HG03378 (cell line): ENCODE measurements at regions not wholly inside any gene's neighbourhood (a gene's known extent, or its start where the extent isn't known, plus 50 kb on each side); places are given as distances from the start of the nearest gene placed in this dataset.

Experiments used
- ATAC-seq: cut with Tn5 transposase; IDR thresholded peaks from one replicate; pipeline ENCODE4 v1.9.1; 2021; ENCODE audit warnings: mild to moderate bottlenecking, moderate library complexity; ENCODE audit not compliant: unreplicated experiment

DNA sequence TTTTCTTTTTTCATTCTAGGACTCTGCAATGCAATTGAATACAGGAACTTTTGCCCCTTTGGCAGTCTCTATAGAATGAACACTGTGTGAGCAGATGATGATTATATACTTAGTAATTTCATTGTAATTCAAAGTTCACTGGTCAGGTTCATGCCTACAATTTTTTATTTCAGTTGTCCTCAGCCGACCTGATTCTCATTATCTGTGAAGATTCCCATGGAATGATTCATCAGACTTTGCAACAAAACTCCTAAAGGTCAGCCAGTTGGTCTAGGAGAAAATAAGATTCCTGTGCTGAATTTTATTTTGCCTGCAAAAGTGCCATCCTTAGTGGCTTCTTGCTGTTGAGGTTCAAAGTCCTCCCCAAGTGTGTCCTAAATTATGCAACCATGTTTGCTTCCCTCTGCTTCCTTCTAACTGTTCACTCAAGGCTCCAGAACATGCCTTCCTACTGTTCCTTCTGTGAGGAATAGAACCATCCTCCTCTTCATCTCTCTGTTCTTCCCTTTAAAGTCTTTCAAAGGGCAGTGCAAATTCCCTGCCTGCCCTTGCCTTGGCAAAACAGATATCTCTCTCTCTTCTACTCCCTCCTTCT lies 194.2 kb upstream of the CNR1 start:
- no peak for ATAC-seq

GRCh38 chr6:88359530-88360202 lies 193.5 kb upstream of the CNR1 start:
- no peak for ATAC-seq

DNA sequence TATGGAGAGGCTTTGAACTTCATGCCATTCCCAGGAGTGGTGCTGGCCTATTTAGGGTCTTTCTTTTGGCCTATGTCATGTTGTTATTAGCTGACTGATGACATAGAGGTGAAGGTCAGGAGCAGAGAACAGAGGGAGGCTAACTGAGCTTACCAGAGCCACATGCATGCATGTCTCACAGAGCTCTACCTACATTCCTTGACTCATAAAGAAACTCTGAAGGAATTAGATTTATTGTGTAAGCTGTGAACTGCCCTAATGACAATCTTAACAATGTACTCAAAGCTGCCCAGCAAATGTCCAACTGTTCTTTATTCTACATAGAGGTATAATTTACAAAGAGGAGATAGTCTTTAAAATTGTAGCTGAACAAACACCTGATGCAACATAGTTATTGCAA lies 192.7 kb upstream of the CNR1 start:
- no peak for ATAC-seq

- ATAC-seq, result no peak
Measured at GRCh38 chr6:88349511-88349910, 183.4 kb upstream of the CNR1 start.

- ATAC-seq, result no peak
Measured at GRCh38 chr6:88342336-88342735, 176.2 kb upstream of the CNR1 start.

DNA sequence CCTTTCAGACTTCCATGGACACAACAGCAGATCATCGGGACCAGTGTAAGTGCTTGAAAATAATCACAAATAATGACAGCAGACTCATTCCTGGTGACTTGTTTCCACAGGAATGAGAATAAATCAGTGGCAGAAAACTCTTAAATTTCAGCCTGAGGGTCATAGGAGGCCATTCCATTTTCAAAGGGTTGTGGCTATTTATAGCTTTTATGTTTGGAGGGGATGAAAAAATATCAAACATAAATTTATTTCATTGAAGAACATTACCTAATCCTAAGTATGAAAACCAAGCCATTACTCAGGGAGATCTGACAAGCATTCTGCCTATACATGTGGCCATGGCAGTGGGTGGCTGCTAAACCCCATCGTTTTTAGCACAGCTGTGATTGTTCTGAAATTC lies 173.6 kb upstream of the CNR1 start:
- no peak for ATAC-seq

- no peak for ATAC-seq
Measured at GRCh38 chr6:88321306-88321705, 155.2 kb upstream of the CNR1 start.

DNA sequence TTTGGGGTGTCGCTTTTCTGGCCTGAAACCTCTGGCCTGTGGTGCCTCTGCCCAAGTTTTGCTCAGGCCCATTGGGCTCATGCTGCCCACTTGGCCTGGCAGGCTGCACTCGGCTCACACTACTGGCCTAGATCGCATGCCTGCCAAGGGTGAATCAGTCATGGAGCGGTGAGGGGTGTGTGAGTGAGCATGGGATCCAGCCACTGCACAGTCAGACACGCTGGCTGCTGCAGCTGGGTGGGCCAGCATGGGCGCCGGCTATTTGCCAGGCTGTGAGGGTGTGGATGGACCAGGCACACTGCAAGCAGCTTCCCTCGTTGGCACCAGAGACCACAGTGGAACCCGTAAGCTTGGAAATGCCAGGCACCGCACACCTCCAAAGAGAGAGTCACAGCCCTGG lies 145.4 kb upstream of the CNR1 start:
- no peak for ATAC-seq

- no peak for ATAC-seq
Measured at GRCh38 chr6:88304520-88304919, 138.4 kb upstream of the CNR1 start.

GRCh38 chr6:88302769-88303225 lies 136.7 kb upstream of the CNR1 start:
- no peak for ATAC-seq

DNA sequence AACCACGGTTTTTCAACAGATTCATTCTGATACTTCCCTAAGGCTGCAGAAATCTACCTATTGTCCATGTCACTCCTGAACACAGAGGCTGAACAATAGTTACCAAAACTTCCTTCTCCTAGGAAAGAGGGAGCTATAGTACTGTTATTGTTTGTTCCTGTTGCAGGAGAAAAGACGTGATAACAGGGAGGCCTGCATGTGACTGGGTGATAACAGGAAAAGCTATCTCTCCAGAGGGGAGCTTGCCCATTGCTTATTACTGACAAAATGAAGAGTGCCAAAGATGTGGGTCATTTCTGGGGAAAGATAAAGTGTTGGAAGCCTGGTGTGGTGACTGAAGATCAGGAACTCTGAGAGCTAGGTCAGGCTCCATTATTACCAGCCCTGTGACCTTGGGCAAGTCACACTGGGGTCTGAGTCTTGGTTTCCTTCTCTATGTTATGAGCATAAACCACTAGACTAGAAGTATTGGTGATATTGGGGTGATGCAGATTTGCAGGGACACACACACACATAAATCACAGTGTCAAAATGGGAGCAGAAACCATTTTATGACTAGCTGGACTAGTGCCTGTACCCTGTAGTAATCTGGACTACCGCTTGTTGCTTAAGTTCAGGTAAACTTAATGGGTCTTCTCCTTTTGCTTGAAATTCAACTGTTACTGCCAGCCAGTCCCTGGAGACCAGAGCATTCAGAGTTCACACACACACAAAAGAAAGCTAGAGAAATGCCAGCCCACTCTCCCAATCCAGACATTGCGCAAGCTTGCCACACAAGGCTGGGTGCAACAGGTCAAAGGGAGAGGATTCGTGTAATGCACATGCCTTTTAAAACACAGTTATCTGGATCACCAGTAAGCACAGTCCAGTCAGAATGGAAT lies 136.0 kb upstream of the CNR1 start:
- ATAC-seq, result no peak

- no peak for ATAC-seq
Measured at GRCh38 chr6:88301256-88301655, 135.1 kb upstream of the CNR1 start.

GRCh38 chr6:88298066-88298845 lies 132.1 kb upstream of the CNR1 start:
- no peak for ATAC-seq

- no peak for ATAC-seq
Measured at GRCh38 chr6:88296694-88297093, 130.5 kb upstream of the CNR1 start.

- no peak for ATAC-seq
Measured at GRCh38 chr6:88295663-88296062, 129.5 kb upstream of the CNR1 start.

DNA sequence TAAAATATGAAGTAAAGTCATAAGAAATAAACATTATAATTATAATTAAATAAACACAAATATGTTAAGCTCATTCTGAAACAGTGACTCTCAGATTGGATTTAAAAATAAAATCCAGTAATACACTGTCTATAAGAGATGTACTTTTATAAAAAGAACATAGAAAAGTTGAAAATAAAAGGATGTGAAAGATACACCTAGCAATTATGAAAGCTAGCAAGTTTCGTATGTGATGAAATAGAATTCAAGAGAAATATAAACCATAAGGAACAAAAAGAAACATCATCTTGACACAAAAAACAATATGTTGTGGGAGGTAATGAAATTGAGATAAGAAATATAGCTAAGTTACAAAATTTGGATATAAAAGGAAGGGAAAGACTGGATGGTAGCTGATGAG lies 128.6 kb upstream of the CNR1 start:
- ATAC-seq, result no peak

DNA sequence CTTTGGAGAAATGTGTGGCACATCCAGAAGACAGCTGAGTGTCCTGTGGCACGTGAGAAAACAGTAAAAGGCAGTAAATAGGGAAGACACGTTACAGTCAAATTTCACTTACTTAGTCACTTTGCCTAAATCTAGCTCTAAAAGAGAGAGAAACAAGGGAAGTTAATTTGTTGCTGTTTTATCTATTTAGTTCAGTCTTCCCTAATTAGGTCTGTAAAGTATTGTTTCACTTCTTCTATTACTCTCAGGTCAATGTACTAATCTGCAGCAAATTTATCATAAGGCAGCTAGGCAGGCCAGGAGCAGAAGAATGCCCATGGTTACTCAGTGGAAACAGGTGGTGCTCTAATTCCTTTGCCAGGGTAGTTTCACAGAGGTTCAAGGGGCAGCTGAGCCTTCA lies 124.3 kb upstream of the CNR1 start:
- ATAC-seq, result no peak

DNA sequence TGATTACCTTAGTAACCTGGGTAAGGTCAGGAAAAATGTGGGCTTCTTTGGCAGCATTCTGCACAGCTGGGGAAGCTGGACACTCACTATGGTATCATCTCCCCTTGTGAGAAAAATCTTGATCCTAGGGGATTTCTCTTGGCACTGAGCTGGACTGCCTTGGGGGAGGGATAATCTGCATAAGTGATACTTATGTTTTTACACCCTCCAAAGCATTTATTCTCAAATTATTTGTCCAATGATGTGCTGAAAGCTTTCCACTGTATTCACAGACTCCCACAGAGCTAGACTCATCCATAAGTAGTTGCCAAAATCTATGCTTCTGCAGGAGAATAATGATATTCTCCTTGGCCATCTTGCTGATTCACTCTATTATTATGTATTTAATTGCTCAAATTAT lies 121.5 kb upstream of the CNR1 start:
- ATAC-seq, result no peak

DNA sequence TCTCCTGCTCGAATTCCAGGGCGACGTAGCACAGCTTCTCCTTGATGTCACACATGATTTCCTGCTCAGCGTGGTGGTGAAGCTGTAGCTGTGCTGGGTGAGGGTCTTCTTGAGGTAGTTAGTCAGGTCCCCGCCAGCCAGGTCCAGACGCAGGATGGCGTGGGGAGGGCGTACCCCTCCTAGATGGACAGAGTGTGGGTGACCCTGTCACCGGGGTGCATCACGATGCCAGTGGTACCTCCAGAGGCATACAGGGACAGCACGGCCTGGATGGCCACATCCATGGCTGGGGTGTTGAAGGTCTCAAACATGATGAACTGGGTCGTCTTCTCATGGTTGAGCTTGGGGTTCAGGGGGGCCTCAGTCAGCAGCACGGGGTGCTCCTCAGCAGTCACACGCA lies 110.2 kb upstream of the CNR1 start:
- ATAC-seq, result no peak

DNA sequence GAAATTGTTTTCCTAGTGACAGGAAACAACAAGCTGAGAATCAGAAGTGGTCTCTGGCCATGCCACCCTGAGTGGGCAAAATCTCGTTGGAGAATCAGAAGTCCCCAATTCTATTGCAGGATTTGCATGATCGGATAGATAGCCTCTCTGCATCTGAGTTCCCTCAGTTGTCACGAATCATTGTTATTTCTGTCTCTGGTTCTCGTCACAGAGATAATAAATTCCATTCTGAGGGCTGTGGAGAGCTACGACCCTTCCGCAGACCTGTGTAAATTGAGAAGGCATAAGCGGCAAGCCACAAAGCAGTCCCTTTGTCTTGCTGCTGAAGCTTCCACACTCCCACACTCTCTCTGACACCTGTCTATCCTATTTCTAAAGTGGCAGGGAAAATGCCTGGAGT lies 102.4 kb upstream of the CNR1 start:
- ATAC-seq, result no peak

GRCh38 chr6:88266126-88266525 lies 100.0 kb upstream of the CNR1 start:
- ATAC-seq, result no peak
